Smooth muscle cell (in vitro differentiated cells): ENCODE measurements at regions not wholly inside any gene's neighbourhood (a gene's known extent, or its start where the extent isn't known, plus 50 kb on each side); places are given as distances from the start of the nearest gene placed in this dataset.

Experiments used
- DNase-seq: peaks from one replicate; lab custom pipeline; 2025; ENCODE audit not compliant: unreplicated experiment; lab: John Stamatoyannopoulos, UW
- H2AFZ ChIP-seq: fragments of 200-600 bp; sonication (generic); 2 replicates; pipeline ENCODE4 v1.6.0; 2016; ENCODE audit warnings: antibody characterized with exemption, low read depth, mild to moderate bottlenecking
- H3F3A ChIP-seq: fragments of 200-600 bp; sonication (generic); 2 replicates; pipeline ENCODE4 v1.6.0; 2017; ENCODE audit warnings: antibody characterized with exemption, low read depth
- H3K27ac ChIP-seq: fragments of 200-600 bp; sonication (generic); 2 replicates; pipeline ENCODE4 v1.5.1; 2016; ENCODE audit warnings: low read depth, mild to moderate bottlenecking
- H3K27me3 ChIP-seq: fragments of 200-600 bp; sonication (generic); 2 replicates; pipeline ENCODE4 v1.6.1; 2016; ENCODE audit warnings: low read depth, mild to moderate bottlenecking
- H3K36me3 ChIP-seq: fragments of 200-600 bp; sonication (generic); 2 replicates; pipeline ENCODE4 v1.5.1; 2016; ENCODE audit warnings: low read depth
- H3K4me1 ChIP-seq: fragments of 200-600 bp; sonication (generic); 2 replicates; pipeline ENCODE4 v1.5.1; 2016; ENCODE audit warnings: low read depth
- H3K4me2 ChIP-seq: fragments of 200-600 bp; sonication (generic); 2 replicates; pipeline ENCODE4 v1.6.0; 2016; ENCODE audit warnings: mild to moderate bottlenecking
- H3K4me3 ChIP-seq: fragments of 200-600 bp; sonication (generic); 2 replicates; pipeline ENCODE4 v1.5.1; 2016; ENCODE audit warnings: mild to moderate bottlenecking
- H3K79me2 ChIP-seq: fragments of 200-600 bp; sonication (generic); 2 replicates; pipeline ENCODE4 v1.6.0; 2016; ENCODE audit warnings: low read depth, mild to moderate bottlenecking
- H3K9ac ChIP-seq: fragments of 200-600 bp; sonication (generic); 2 replicates; pipeline ENCODE4 v1.6.0; 2016; ENCODE audit warnings: low read depth
- H3K9me3 ChIP-seq: fragments of 200-600 bp; sonication (generic); replicated peaks from 2 replicates; pipeline ENCODE4 v1.5.1; 2016; ENCODE audit warnings: low read depth
- H4K20me1 ChIP-seq: fragments of 200-600 bp; sonication (generic); 2 replicates; pipeline ENCODE4 v1.6.0; 2016; ENCODE audit warnings: low read depth
- WGBS: methylation state at CpG from one replicate; pipeline ENCODE4 v1.1.7; 2016; ENCODE audit warnings: low lambda C conversion rate; 5-methylcytosine and 5-hydroxymethylcytosine counted together
- TF ChIP-seq, protein P1 (sequence below): fragments of 200-600 bp; sonication (generic); IDR thresholded peaks from 2 replicates; pipeline ENCODE4 v1.5.1; 2017; ENCODE audit warnings: borderline replicate concordance, mild to moderate bottlenecking, antibody characterized with exemption; ENCODE audit not compliant: insufficient read depth, poor library complexity, severe bottlenecking

- Histone ChIP-seq H3K4me2 (no peak overlapping the region), H3K27ac (peak overlapping the region; percentile 92), H2AFZ (no peak overlapping the region), H3K79me2 (no peaks in the 10 kb centered on the region), H3K9me3 (no peaks in the 10 kb centered on the region), H3F3A (no peaks in the 10 kb centered on the region), H4K20me1 (no peaks in the 10 kb centered on the region), H3K4me3 (no peak overlapping the region), H3K27me3 (no peaks in the 10 kb centered on the region), H3K4me1 (peaks cover 15% of the 10 kb centered on the region), H3K9ac (peak overlapping the region; percentile 70), H3K36me3 (no peaks in the 10 kb centered on the region)
- TF ChIP-seq, protein P1, sequence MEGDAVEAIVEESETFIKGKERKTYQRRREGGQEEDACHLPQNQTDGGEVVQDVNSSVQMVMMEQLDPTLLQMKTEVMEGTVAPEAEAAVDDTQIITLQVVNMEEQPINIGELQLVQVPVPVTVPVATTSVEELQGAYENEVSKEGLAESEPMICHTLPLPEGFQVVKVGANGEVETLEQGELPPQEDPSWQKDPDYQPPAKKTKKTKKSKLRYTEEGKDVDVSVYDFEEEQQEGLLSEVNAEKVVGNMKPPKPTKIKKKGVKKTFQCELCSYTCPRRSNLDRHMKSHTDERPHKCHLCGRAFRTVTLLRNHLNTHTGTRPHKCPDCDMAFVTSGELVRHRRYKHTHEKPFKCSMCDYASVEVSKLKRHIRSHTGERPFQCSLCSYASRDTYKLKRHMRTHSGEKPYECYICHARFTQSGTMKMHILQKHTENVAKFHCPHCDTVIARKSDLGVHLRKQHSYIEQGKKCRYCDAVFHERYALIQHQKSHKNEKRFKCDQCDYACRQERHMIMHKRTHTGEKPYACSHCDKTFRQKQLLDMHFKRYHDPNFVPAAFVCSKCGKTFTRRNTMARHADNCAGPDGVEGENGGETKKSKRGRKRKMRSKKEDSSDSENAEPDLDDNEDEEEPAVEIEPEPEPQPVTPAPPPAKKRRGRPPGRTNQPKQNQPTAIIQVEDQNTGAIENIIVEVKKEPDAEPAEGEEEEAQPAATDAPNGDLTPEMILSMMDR: no peak
- no peak for DNase-seq
- 67% methylated on average over 2 of the region's 2 CpGs for whole genome bisulfite sequencing
Measured at GRCh38 chr17:14777291-14777690, 476.4 kb downstream of the HS3ST3B1 start.

DNA sequence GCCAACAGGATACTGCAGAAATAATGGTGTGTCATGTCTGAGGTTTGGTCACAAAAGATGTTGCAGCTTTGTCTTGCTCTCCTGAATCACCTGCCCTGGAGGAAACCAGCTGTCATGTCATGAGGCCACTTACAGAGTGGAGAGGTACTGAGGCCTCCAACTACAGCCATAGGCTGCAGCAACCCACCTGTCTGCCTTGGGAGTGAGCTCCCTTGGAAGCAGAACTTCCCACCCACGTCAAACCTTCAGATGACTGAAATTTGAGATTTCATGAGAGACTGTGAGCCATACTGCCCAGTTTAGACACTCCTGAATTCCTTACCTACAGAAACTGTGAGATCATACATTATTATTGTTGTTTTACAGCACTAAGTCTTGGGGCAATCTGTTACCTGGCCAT, 475.9 kb downstream of the HS3ST3B1 start:
- no peaks in the 10 kb centered on the region for H3K79me2 ChIP-seq
- H4K20me1 ChIP-seq: no peaks in the 10 kb centered on the region
- TF ChIP-seq, protein P1: no peak
- no peaks in the 10 kb centered on the region for H3K27me3 ChIP-seq
- no peak overlapping the region for H2AFZ ChIP-seq
- peak overlapping the region; percentile 4 for H3K4me3 ChIP-seq
- peak overlapping the region; percentile 3 for H3K4me2 ChIP-seq
- WGBS: 85% methylated on average over 1 of the region's 1 CpG
- H3K9me3 ChIP-seq: no peaks in the 10 kb centered on the region
- peak overlapping the region; percentile 83 for H3K9ac ChIP-seq
- H3K27ac ChIP-seq: peak overlapping the region; percentile 96
- DNase-seq: no peak
- no peaks in the 10 kb centered on the region for H3F3A ChIP-seq
- H3K36me3 ChIP-seq: no peaks in the 10 kb centered on the region
- peaks cover 15% of the 10 kb centered on the region for H3K4me1 ChIP-seq

DNA sequence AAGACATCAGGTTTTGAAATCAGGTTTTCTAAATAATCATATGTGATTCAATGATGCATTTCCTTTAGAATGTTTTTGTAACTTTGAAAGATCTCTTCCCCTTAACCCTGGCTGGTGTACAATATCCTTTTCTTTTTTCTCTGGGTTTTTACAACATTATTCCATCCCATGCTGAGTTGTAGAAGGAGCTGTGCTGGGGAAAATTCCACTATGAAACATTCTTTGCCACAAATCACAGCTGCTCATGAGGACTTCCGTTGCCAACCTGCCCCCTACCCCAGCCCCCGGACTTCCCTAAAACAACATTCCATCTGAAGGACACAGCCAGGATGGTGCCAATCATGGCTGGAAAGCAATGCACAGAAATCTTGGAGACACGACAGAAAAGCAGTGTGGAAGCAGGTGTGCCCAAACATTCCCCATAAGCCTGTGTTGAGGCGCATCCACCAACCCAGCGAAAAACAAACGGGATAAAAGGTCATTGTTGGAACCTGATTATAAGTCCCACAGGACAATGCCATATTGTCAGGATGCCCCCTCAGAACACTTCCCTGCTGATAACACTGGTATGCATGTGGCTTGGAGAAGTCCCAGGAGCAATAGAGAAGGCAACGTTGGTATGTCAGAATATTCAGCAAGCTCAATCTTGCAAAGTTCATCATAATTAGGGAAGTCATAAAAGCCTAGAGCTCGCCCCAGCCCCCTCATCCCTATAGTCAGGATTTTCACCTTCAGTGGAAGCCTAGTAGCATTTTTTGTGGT, 475.0 kb downstream of the HS3ST3B1 start:
- 74% methylated on average over 8 of the region's 8 CpGs for WGBS
- TF ChIP-seq, protein P1: no peak
- no peak for DNase-seq
- Histone ChIP-seq H3K27ac (peak overlapping the region; percentile 96), H3K4me3 (peak overlapping the region; percentile 4), H3K4me2 (peak overlapping the region; percentile 3), H3K9me3 (no peaks in the 10 kb centered on the region), H3K4me1 (peaks cover 15% of the 10 kb centered on the region), H4K20me1 (no peaks in the 10 kb centered on the region), H3K36me3 (no peaks in the 10 kb centered on the region), H3K79me2 (no peaks in the 10 kb centered on the region), H3K9ac (peak overlapping the region; percentile 83), H3K27me3 (no peaks in the 10 kb centered on the region), H2AFZ (no peak overlapping the region), H3F3A (no peaks in the 10 kb centered on the region)

DNA sequence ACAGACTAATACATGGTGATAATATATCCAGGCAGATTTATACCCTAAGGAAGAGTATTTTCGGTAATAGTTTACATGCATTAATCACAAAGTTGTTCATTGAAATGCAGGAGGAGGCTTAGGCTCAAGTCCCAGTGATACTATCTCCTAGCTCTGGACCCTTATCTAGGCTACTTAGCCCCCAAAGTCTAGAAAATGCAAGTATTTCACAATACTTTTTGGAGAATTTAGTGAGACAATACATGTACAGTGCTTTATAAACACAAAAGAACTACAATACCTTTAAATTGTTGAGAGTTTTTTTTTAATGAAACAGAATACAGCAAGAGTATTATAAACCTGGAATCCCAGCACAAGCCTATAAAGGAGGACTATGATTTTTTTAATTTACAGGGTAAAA, 473.9 kb downstream of the HS3ST3B1 start:
- Histone ChIP-seq H3K36me3 (no peaks in the 10 kb centered on the region), H3F3A (no peaks in the 10 kb centered on the region), H4K20me1 (no peaks in the 10 kb centered on the region), H3K4me3 (no peak overlapping the region), H3K27me3 (no peaks in the 10 kb centered on the region), H3K4me1 (peaks cover 10% of the 10 kb centered on the region), H3K27ac (no peak overlapping the region), H3K9me3 (no peaks in the 10 kb centered on the region), H3K4me2 (peak overlapping the region; percentile 3), H3K79me2 (no peaks in the 10 kb centered on the region), H3K9ac (no peak overlapping the region), H2AFZ (no peak overlapping the region)
- DNase-seq: no peak
- WGBS: 100% methylated on average over 1 of the region's 1 CpG
- TF ChIP-seq, protein P1: no peak
